ENCODE measurements at regions not wholly inside any gene's neighbourhood (a gene's known extent, or its start where the extent isn't known, plus 50 kb on each side); places are given as distances from the start of the nearest gene placed in this dataset.

- CTCF ChIA-PET = no interaction called here
- no peaks in the 10 kb centered on the region for H3K4me1 ChIP-seq (replicated peaks; ENCODE audit: insufficient read depth)
- POLR2A ChIA-PET (ENCODE audit: unreplicated experiment) = no interaction called here
- no peak for DNase-seq
- no peak overlapping the region for H3K27ac ChIP-seq
- H3F3A ChIP-seq (ENCODE audit: insufficient read depth, low read depth) = no peaks in the 10 kb centered on the region
- H3K4me3 ChIP-seq = no peak overlapping the region
- peaks cover 5% of the 10 kb centered on the region; the same call in 1 of the 2 replicates for H3K27me3 ChIP-seq (ENCODE audit: insufficient read depth, low read depth)
- H3K79me2 ChIP-seq (ENCODE audit: low read depth) = no peaks in the 10 kb centered on the region
- no peak overlapping the region for H2AFZ ChIP-seq
- TF ChIP-seq CTCF (conservative IDR thresholded peaks at IDR 0.05) (no peak), EZH2 (IDR thresholded peaks at IDR 0.05; ENCODE audit: low read depth) (no peak)
- no TSS peak for BruUV-seq (replicated peaks)
- H3K9me3 ChIP-seq (ENCODE audit: insufficient read depth, low read depth) = no peaks in the 10 kb centered on the region
- no peaks in the 10 kb centered on the region for H4K20me1 ChIP-seq (ENCODE audit: insufficient read depth)
- no peak overlapping the region for H3K4me2 ChIP-seq
- no peaks in the 10 kb centered on the region for H3K9me2 ChIP-seq (ENCODE audit: insufficient read depth)
- intact Hi-C loops (cut with micrococcal nuclease; ENCODE audit: unreplicated experiment) = no loop called here
- H3K36me3 ChIP-seq (ENCODE audit: low read depth) = no peaks in the 10 kb centered on the region
These were observed 820.2 kb downstream of the KCNJ18 start for GRCh38 chr17:22512506-22512905.

- Histone ChIP-seq H3K27me3 (ENCODE audit: insufficient read depth, low read depth) (peaks cover 9% of the 10 kb centered on the region; the same call in 1 of the 2 replicates), H3K4me1 (replicated peaks; ENCODE audit: insufficient read depth) (no peaks in the 10 kb centered on the region), H2AFZ (no peak overlapping the region), H3F3A (ENCODE audit: insufficient read depth, low read depth) (no peaks in the 10 kb centered on the region), H4K20me1 (ENCODE audit: insufficient read depth) (no peaks in the 10 kb centered on the region), H3K27ac (no peak overlapping the region), H3K4me3 (no peak overlapping the region), H3K36me3 (ENCODE audit: low read depth) (no peaks in the 10 kb centered on the region), H3K9me2 (ENCODE audit: insufficient read depth) (no peaks in the 10 kb centered on the region), H3K79me2 (ENCODE audit: low read depth) (no peaks in the 10 kb centered on the region), H3K9me3 (ENCODE audit: insufficient read depth, low read depth) (no peaks in the 10 kb centered on the region), H3K4me2 (no peak overlapping the region)
- intact Hi-C loops (cut with micrococcal nuclease; ENCODE audit: unreplicated experiment) = no loop called here
- DNase-seq = no peak
- CTCF ChIA-PET = no interaction called here
- BruUV-seq (replicated peaks) = no TSS peak
- TF ChIP-seq EZH2 (IDR thresholded peaks at IDR 0.05; ENCODE audit: low read depth) (no peak), CTCF (conservative IDR thresholded peaks at IDR 0.05) (peak; percentile 60)
- POLR2A ChIA-PET (ENCODE audit: unreplicated experiment) = no interaction called here
These were observed 820.7 kb downstream of the KCNJ18 start for GRCh38 chr17:22512997-22513538.

GRCh38 chr17:22514315-22514714 lies 822.0 kb downstream of the KCNJ18 start:
- no TSS peak for BruUV-seq (replicated peaks)
- TF ChIP-seq CTCF (conservative IDR thresholded peaks at IDR 0.05) = no peak
- TF ChIP-seq EZH2 (IDR thresholded peaks at IDR 0.05; ENCODE audit: low read depth) = no peak

More at GRCh38 chr17:22514315-22514714, 822.0 kb downstream of the KCNJ18 start:
- no peaks in the 10 kb centered on the region for H4K20me1 ChIP-seq (ENCODE audit: insufficient read depth)
- ChIA-PET POLR2A (ENCODE audit: unreplicated experiment) (no interaction called here), CTCF (no interaction called here)
- no peaks in the 10 kb centered on the region for H3K79me2 ChIP-seq (ENCODE audit: low read depth)
- no peaks in the 10 kb centered on the region for H3K36me3 ChIP-seq (ENCODE audit: low read depth)
- no peak for DNase-seq
- intact Hi-C loops (cut with micrococcal nuclease; ENCODE audit: unreplicated experiment) = no loop called here
- H3K27ac ChIP-seq = no peak overlapping the region
- peaks cover 9% of the 10 kb centered on the region; the same call in 1 of the 2 replicates for H3K27me3 ChIP-seq (ENCODE audit: insufficient read depth, low read depth)
- no peak overlapping the region for H3K4me3 ChIP-seq
- no peaks in the 10 kb centered on the region for H3K9me3 ChIP-seq (ENCODE audit: insufficient read depth, low read depth)
- no peaks in the 10 kb centered on the region for H3K9me2 ChIP-seq (ENCODE audit: insufficient read depth)
- H2AFZ ChIP-seq = no peak overlapping the region
- no peaks in the 10 kb centered on the region for H3F3A ChIP-seq (ENCODE audit: insufficient read depth, low read depth)
- no peaks in the 10 kb centered on the region for H3K4me1 ChIP-seq (replicated peaks; ENCODE audit: insufficient read depth)
- no peak overlapping the region for H3K4me2 ChIP-seq
